OCI-LY7 (cell line): ENCODE measurements at regions not wholly inside any gene's neighbourhood (a gene's known extent, or its start where the extent isn't known, plus 50 kb on each side); places are given as distances from the start of the nearest gene placed in this dataset.

Experiments used
- BruUV-seq: library from RNA; stranded (reverse); fragments of 400-500 nt; replicated peaks from 2 replicates; lab custom pipeline; 2021; lab: Mats Ljungman, UMichigan
- CTCF ChIA-PET: fragments of 300-600 bp; sonication (Branson Sonifier 250); formaldehyde crosslinking; loops from one replicate; lab custom pipeline; 2022; ENCODE audit warnings: antibody characterized with exemption; ENCODE audit not compliant: unreplicated experiment; lab: Charles Lee
- POLR2A ChIA-PET: fragments of 300-600 bp; sonication (Branson Sonifier 250); formaldehyde crosslinking; loops from one replicate; lab custom pipeline; 2022; ENCODE audit warnings: antibody characterized with exemption; lab: Charles Lee
- DNase-seq: peaks from one replicate; pipeline ENCODE4 v3.0.0-alpha.2; 2015; ENCODE audit warnings: low spot score
- H2AFZ ChIP-seq: fragments of 200-600 bp; sonication (generic), shearing (Covaris generic); 2 replicates; pipeline ENCODE4 v1.6.1; 2014; ENCODE audit warnings: mild to moderate bottlenecking, antibody characterized with exemption, low read length, moderate library complexity
- H3K27ac ChIP-seq: fragments of 200-600 bp; sonication (generic); 2 replicates; pipeline ENCODE4 v1.5.1; 2014; ENCODE audit warnings: mixed run types, low read depth, mild to moderate bottlenecking, moderate library complexity, low read length, inconsistent platforms; ENCODE audit not compliant: poor library complexity, severe bottlenecking
- H3K36me3 ChIP-seq: fragments of 200-600 bp; sonication (generic); 2 replicates; pipeline ENCODE4 v1.6.1; 2014; ENCODE audit warnings: mild to moderate bottlenecking, antibody characterized with exemption, low read length, moderate library complexity, mixed read lengths; ENCODE audit not compliant: insufficient read depth
- H3K4me1 ChIP-seq: fragments of 200-600 bp; sonication (generic); 2 replicates; pipeline ENCODE4 v1.5.1; 2014; ENCODE audit warnings: mild to moderate bottlenecking, low read length; ENCODE audit not compliant: insufficient read depth, poor library complexity, severe bottlenecking
- H3K4me2 ChIP-seq: fragments of 200-600 bp; sonication (generic); 2 replicates; pipeline ENCODE4 v1.6.1; 2014; ENCODE audit warnings: mild to moderate bottlenecking, low read length
- H3K4me3 ChIP-seq: fragments of 200-600 bp; sonication (generic); 2 replicates; pipeline ENCODE4 v1.5.1; 2014; ENCODE audit warnings: mild to moderate bottlenecking, low read depth, low read length; ENCODE audit not compliant: poor library complexity, severe bottlenecking
- H3K79me2 ChIP-seq: fragments of 200-600 bp; sonication (generic); 2 replicates; pipeline ENCODE4 v1.6.1; 2016; ENCODE audit warnings: low read depth, mild to moderate bottlenecking, low read length, moderate library complexity, mixed read lengths; ENCODE audit not compliant: insufficient read depth
- H3K9me2 ChIP-seq: fragments of 200-600 bp; sonication (generic); 2 replicates; pipeline ENCODE4 v1.6.1; 2016; ENCODE audit warnings: mild to moderate bottlenecking, low read length, mixed read lengths; ENCODE audit not compliant: insufficient read depth
- H3K9me3 ChIP-seq: fragments of 200-600 bp; sonication (generic); 2 replicates; pipeline ENCODE4 v1.6.1; 2014; ENCODE audit warnings: mild to moderate bottlenecking, mixed run types, low read length, mixed read lengths
- H4K20me1 ChIP-seq: fragments of 200-600 bp; sonication (generic); 2 replicates; pipeline ENCODE4 v1.6.1; 2014; ENCODE audit warnings: mild to moderate bottlenecking, antibody characterized with exemption, low read length, moderate library complexity, mixed read lengths; ENCODE audit not compliant: insufficient read depth
- EZH2phosphoT487 ChIP-seq: fragments of 200-600 bp; sonication (generic); IDR thresholded peaks from 2 replicates; pipeline ENCODE4 v1.6.1; 2018; ENCODE audit warnings: low read depth, borderline replicate concordance, mild to moderate bottlenecking, mixed run types, antibody characterized with exemption, low read length, moderate library complexity, mixed read lengths
- intact Hi-C: fragments of 100-400 bp; cut with micrococcal nuclease; formaldehyde crosslinking; loops from one replicate; pipeline ENCODE4 v1.10.0; 2022; ENCODE audit not compliant: unreplicated experiment
- TF ChIP-seq, protein P1 (sequence below): fragments of 200-600 bp; sonication (generic); conservative IDR thresholded peaks from 2 replicates; pipeline ENCODE4 v1.5.1; 2014; ENCODE audit warnings: mild to moderate bottlenecking, antibody characterized with exemption, low read length, moderate library complexity, mixed read lengths

GRCh38 chr14:35986219-35986573 lies 160.1 kb downstream of the BRMS1L start:
- Histone ChIP-seq H2AFZ (no peak overlapping the region), H3K9me3 (no peaks in the 10 kb centered on the region), H3K27ac (no peak overlapping the region), H3K79me2 (no peaks in the 10 kb centered on the region), H3K4me3 (no peak overlapping the region), H3K4me2 (no peak overlapping the region), H3K36me3 (no peaks in the 10 kb centered on the region), H3K9me2 (no peaks in the 10 kb centered on the region), H3K4me1 (no peaks in the 10 kb centered on the region), H4K20me1 (no peaks in the 10 kb centered on the region)
- BruUV-seq: no TSS peak
- TF ChIP-seq EZH2phosphoT487: no peak
- TF ChIP-seq, protein P1, sequence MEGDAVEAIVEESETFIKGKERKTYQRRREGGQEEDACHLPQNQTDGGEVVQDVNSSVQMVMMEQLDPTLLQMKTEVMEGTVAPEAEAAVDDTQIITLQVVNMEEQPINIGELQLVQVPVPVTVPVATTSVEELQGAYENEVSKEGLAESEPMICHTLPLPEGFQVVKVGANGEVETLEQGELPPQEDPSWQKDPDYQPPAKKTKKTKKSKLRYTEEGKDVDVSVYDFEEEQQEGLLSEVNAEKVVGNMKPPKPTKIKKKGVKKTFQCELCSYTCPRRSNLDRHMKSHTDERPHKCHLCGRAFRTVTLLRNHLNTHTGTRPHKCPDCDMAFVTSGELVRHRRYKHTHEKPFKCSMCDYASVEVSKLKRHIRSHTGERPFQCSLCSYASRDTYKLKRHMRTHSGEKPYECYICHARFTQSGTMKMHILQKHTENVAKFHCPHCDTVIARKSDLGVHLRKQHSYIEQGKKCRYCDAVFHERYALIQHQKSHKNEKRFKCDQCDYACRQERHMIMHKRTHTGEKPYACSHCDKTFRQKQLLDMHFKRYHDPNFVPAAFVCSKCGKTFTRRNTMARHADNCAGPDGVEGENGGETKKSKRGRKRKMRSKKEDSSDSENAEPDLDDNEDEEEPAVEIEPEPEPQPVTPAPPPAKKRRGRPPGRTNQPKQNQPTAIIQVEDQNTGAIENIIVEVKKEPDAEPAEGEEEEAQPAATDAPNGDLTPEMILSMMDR: no peak
- POLR2A ChIA-PET: interaction anchor here (0.6 kb wide), 2 partner anchors 132 to 317 kb away, joined by 3 read pairs; no protein-coding TSS in a partner anchor
- no peak for DNase-seq
- intact Hi-C loops: no loop called here
- CTCF ChIA-PET: no interaction called here

DNA sequence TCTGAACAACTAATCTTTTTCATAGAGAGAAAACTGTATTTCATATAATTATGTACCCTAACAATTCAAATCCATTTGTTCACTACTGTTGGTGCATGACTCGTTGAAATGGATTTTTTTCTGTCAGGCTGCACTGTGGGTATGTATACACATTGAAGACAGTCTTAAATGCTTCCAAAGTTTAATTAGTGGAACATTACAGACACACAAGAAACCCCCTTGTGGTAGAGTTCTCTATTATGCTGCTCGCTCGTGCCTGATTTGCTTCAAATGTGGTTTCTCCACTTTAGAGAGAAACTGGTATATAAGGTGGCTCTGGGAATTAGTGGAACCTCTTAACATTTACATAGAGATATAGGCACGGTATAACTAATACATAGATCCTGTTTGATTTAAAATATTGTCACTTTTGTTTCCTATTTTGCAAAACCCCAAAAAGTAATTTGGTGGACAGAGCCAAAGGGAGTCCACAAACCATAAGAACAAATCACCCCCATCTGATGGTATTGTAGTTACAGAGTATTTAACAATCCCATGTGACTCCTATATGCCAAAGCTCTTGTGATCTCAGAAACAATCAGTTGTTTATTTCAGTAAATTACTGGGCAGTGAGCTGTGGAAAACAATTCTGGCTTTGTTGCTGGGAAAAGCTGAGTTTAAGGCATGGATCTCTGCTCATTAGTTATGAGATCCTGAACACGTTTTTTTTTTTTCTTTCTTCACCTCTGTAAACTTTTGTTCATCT lies 159.5 kb downstream of the BRMS1L start:
- no peak for TF ChIP-seq EZH2phosphoT487
- TF ChIP-seq, protein P1: no peak
- CTCF ChIA-PET: no interaction called here
- DNase-seq: no peak
- H3K4me2 ChIP-seq: no peak overlapping the region
- intact Hi-C loops: no loop called here
- H3K36me3 ChIP-seq: no peaks in the 10 kb centered on the region
- H4K20me1 ChIP-seq: no peaks in the 10 kb centered on the region
- no TSS peak for BruUV-seq
- H3K4me1 ChIP-seq: no peaks in the 10 kb centered on the region
- no peaks in the 10 kb centered on the region for H3K79me2 ChIP-seq
- no peaks in the 10 kb centered on the region for H3K9me2 ChIP-seq
- H2AFZ ChIP-seq: no peak overlapping the region
- POLR2A ChIA-PET: interaction anchor here (0.6 kb wide), 2 partner anchors 131 to 317 kb away, joined by 3 read pairs; no protein-coding TSS in a partner anchor
- H3K27ac ChIP-seq: no peak overlapping the region
- H3K9me3 ChIP-seq: no peaks in the 10 kb centered on the region
- H3K4me3 ChIP-seq: no peak overlapping the region

DNA sequence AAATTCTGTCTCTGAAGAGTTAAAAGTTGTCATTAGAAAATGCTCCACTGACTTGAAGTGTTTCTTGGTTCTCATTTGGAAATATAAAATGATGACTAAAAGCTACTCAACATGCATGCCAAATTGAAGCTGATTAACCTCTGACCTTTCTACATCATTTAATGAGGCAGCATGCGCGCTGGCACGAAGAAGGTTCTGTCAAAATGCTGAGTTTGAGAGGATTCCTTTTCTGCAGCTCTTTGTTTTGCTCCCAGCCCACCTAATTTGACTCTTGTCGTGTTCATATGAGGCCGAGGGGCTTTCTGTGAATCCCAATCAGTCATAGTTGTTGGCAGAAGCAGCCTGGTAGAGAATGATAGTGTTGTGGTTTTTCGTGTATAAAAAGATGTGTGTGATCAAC lies 153.4 kb downstream of the BRMS1L start:
- H3K9me3 ChIP-seq: no peaks in the 10 kb centered on the region
- no peaks in the 10 kb centered on the region for H4K20me1 ChIP-seq
- H2AFZ ChIP-seq: no peak overlapping the region
- H3K79me2 ChIP-seq: no peaks in the 10 kb centered on the region
- BruUV-seq: no TSS peak
- intact Hi-C loops: no loop called here
- TF ChIP-seq, protein P1: no peak
- no peak for TF ChIP-seq EZH2phosphoT487
- ChIA-PET CTCF (no interaction called here), POLR2A (no interaction called here)
- H3K4me2 ChIP-seq: no peak overlapping the region
- no peaks in the 10 kb centered on the region for H3K9me2 ChIP-seq
- no peaks in the 10 kb centered on the region for H3K4me1 ChIP-seq
- no peaks in the 10 kb centered on the region for H3K36me3 ChIP-seq
- no peak overlapping the region for H3K27ac ChIP-seq
- no peak overlapping the region for H3K4me3 ChIP-seq
- DNase-seq: no peak
